Peyer's patch (tissue), 4 donors: ENCODE measurements at regions not wholly inside any gene's neighbourhood (a gene's known extent, or its start where the extent isn't known, plus 50 kb on each side); places are given as distances from the start of the nearest gene placed in this dataset.

Experiments used
- CTCF ChIP-seq, 6 experiments: fragments of 450-650 bp in 4 of 6; fragments of 200-600 bp in 2 of 6; sonication (generic) in 1 of 6; IDR thresholded peaks; one replicate each; pipeline ENCODE4 v1.5.1; 2017 to 2019; ENCODE audit warnings: antibody characterized with exemption in 6 of 6, mild to moderate bottlenecking in 3 of 6, moderate library complexity in 1 of 6
- POLR2A ChIP-seq, 2 donors: fragments of 450-650 bp; IDR thresholded peaks; one replicate each; pipeline ENCODE4 v1.5.1; 2017; ENCODE audit warnings: antibody characterized with exemption in 2 of 2, mild to moderate bottlenecking in 2 of 2, moderate library complexity in 2 of 2

GRCh38 chr10:31596765-31597164 lies 277.7 kb downstream of the ZEB1 start:
- TF ChIP-seq CTCF (IDR thresholded peaks at IDR 0.05) (no peak), POLR2A (IDR thresholded peaks at IDR 0.05) (no peak)
